SJCRH30 (cell line): ENCODE measurements at regions not wholly inside any gene's neighbourhood (a gene's known extent, or its start where the extent isn't known, plus 50 kb on each side); places are given as distances from the start of the nearest gene placed in this dataset.
"Not testable (repeated sequence)": the region's sequence is repeated elsewhere in the genome, so short reads cannot be mapped to it uniquely, and the experiment has no call there.

ENCODE experiments used
- DNase-seq, 2 experiments: peaks; one replicate each; pipeline ENCODE4 v3.0.0-alpha.2; 2015 to 2020
- H3K27ac ChIP-seq: fragments of 250-450 bp; sonication (Bioruptor Pico); 2 replicates; pipeline ENCODE4 v1.5.1; 2020; ENCODE audit warnings: mild to moderate bottlenecking, moderate library complexity
- H3K27me3 ChIP-seq: fragments of 250-450 bp; sonication (Bioruptor Pico); 2 replicates; pipeline ENCODE4 v1.5.1; 2020; ENCODE audit warnings: mild to moderate bottlenecking, moderate library complexity
- H3K36me3 ChIP-seq: fragments of 250-450 bp; sonication (Bioruptor Pico); 2 replicates; pipeline ENCODE4 v1.5.1; 2020; ENCODE audit warnings: mild to moderate bottlenecking, moderate library complexity
- H3K4me1 ChIP-seq: fragments of 250-450 bp; sonication (Bioruptor Pico); 2 replicates; pipeline ENCODE4 v1.5.1; 2020; ENCODE audit warnings: mild to moderate bottlenecking, moderate library complexity
- H3K4me3 ChIP-seq: fragments of 250-450 bp; sonication (Bioruptor Pico); 2 replicates; pipeline ENCODE4 v1.5.1; 2020; ENCODE audit warnings: mild to moderate bottlenecking, moderate library complexity
- H3K9me3 ChIP-seq: fragments of 250-450 bp; sonication (Bioruptor Pico); replicated peaks from 2 replicates; pipeline ENCODE4 v1.5.1; 2020; ENCODE audit warnings: mild to moderate bottlenecking, moderate library complexity

GRCh38 chr3:146382386-146382785 lies 87.0 kb downstream of the PLSCR2 start:
- peak; percentile 5 to 6 for DNase-seq
- no peak overlapping the region for H3K4me3 ChIP-seq
- no peak overlapping the region for H3K27ac ChIP-seq
- no peaks in the 10 kb centered on the region for H3K36me3 ChIP-seq
- no peaks in the 10 kb centered on the region for H3K27me3 ChIP-seq
- H3K4me1 ChIP-seq, result no peaks in the 10 kb centered on the region
- H3K9me3 ChIP-seq, result no peaks in the 10 kb centered on the region

GRCh38 chr3:146380046-146380445 lies 89.3 kb downstream of the PLSCR2 start:
- H3K4me3 ChIP-seq, result no peak overlapping the region
- DNase-seq, result no peak
- H3K4me1 ChIP-seq, result no peaks in the 10 kb centered on the region
- H3K36me3 ChIP-seq, result no peaks in the 10 kb centered on the region
- H3K27me3 ChIP-seq, result no peaks in the 10 kb centered on the region
- no peak overlapping the region for H3K27ac ChIP-seq
- no peaks in the 10 kb centered on the region for H3K9me3 ChIP-seq

GRCh38 chr3:146375219-146375618 lies 94.1 kb downstream of the PLSCR2 start:
- H3K4me3 ChIP-seq, result no peak overlapping the region
- DNase-seq, result no peak
- no peaks in the 10 kb centered on the region for H3K27me3 ChIP-seq
- no peaks in the 10 kb centered on the region for H3K36me3 ChIP-seq
- no peak overlapping the region for H3K27ac ChIP-seq
- H3K4me1 ChIP-seq, result no peaks in the 10 kb centered on the region
- no peaks in the 10 kb centered on the region; the same call in 1 of the 2 replicates for H3K9me3 ChIP-seq

- H3K4me1 ChIP-seq, result no peaks in the 10 kb centered on the region
- no peaks in the 10 kb centered on the region; the same call in 1 of the 2 replicates for H3K9me3 ChIP-seq
- H3K27ac ChIP-seq, result no peak overlapping the region
- H3K27me3 ChIP-seq, result no peaks in the 10 kb centered on the region
- H3K4me3 ChIP-seq, result no peak overlapping the region
- H3K36me3 ChIP-seq, result no peaks in the 10 kb centered on the region
- DNase-seq, result no peak
Measured at GRCh38 chr3:146374146-146374545, 95.2 kb downstream of the PLSCR2 start.

- Histone ChIP-seq H3K27ac (no peak overlapping the region), H3K4me1 (no peaks in the 10 kb centered on the region), H3K9me3 (no peaks in the 10 kb centered on the region; the same call in 1 of the 2 replicates), H3K4me3 (no peak overlapping the region), H3K27me3 (no peaks in the 10 kb centered on the region), H3K36me3 (no peaks in the 10 kb centered on the region)
- no peak for DNase-seq
Measured at GRCh38 chr3:146371902-146372301, 97.5 kb downstream of the PLSCR2 start.

GRCh38 chr3:146368882-146369523 lies 100.4 kb downstream of the PLSCR2 start:
- Histone ChIP-seq H3K4me3 (no peak overlapping the region), H3K9me3 (no peaks in the 10 kb centered on the region; the same call in 1 of the 2 replicates), H3K36me3 (no peaks in the 10 kb centered on the region), H3K27ac (no peak overlapping the region), H3K4me1 (no peaks in the 10 kb centered on the region), H3K27me3 (no peaks in the 10 kb centered on the region)
- DNase-seq, result no peak

GRCh38 chr3:146359841-146360240 lies 108.9 kb upstream of the PLSCR4 start:
- H3K9me3 ChIP-seq, result no peaks in the 10 kb centered on the region
- H3K36me3 ChIP-seq, result no peaks in the 10 kb centered on the region
- H3K27ac ChIP-seq, result no peak overlapping the region
- no peak overlapping the region for H3K4me3 ChIP-seq
- DNase-seq, result no peak
- no peaks in the 10 kb centered on the region for H3K4me1 ChIP-seq
- no peaks in the 10 kb centered on the region for H3K27me3 ChIP-seq

- not testable (repeated sequence) for H3K4me3 ChIP-seq, H3K27me3 ChIP-seq, H3K36me3 ChIP-seq, DNase-seq, H3K9me3 ChIP-seq, H3K27ac ChIP-seq, H3K4me1 ChIP-seq
Measured at GRCh38 chr3:146354421-146354820, 103.5 kb upstream of the PLSCR4 start.

GRCh38 chr3:146350852-146351251 lies 99.9 kb upstream of the PLSCR4 start:
- Histone ChIP-seq H3K4me1 (no peaks in the 10 kb centered on the region; the same call in 1 of the 2 replicates), H3K9me3 (0 out of 2 replicates have a peak, but pooled peaks cover 4% of the 10 kb centered on the region), H3K4me3 (no peak overlapping the region), H3K27ac (no peak overlapping the region), H3K36me3 (no peaks in the 10 kb centered on the region), H3K27me3 (no peaks in the 10 kb centered on the region)
- DNase-seq, result no peak

- no peak overlapping the region for H3K27ac ChIP-seq
- H3K36me3 ChIP-seq, result no peaks in the 10 kb centered on the region
- H3K4me1 ChIP-seq, result peaks cover 9% of the 10 kb centered on the region; the same call in 1 of the 2 replicates
- H3K27me3 ChIP-seq, result no peaks in the 10 kb centered on the region
- no peak overlapping the region for H3K4me3 ChIP-seq
- no peak for DNase-seq
- H3K9me3 ChIP-seq, result no peaks in the 10 kb centered on the region
Measured at GRCh38 chr3:146345900-146346299, 95.0 kb upstream of the PLSCR4 start.

- Histone ChIP-seq H3K36me3 (no peaks in the 10 kb centered on the region), H3K4me1 (peaks cover 9% of the 10 kb centered on the region; the same call in 1 of the 2 replicates), H3K4me3 (no peak overlapping the region), H3K9me3 (no peaks in the 10 kb centered on the region), H3K27me3 (no peaks in the 10 kb centered on the region), H3K27ac (no peak overlapping the region)
- no peak for DNase-seq
Measured at GRCh38 chr3:146343551-146343950, 92.6 kb upstream of the PLSCR4 start.

- Histone ChIP-seq H3K4me1 (peaks cover 9% of the 10 kb centered on the region; the same call in 1 of the 2 replicates), H3K4me3 (no peak overlapping the region), H3K9me3 (no peaks in the 10 kb centered on the region), H3K27me3 (no peaks in the 10 kb centered on the region), H3K36me3 (no peaks in the 10 kb centered on the region), H3K27ac (no peak overlapping the region)
- DNase-seq, result no peak
Measured at GRCh38 chr3:146342989-146343388, 92.1 kb upstream of the PLSCR4 start.

- no peaks in the 10 kb centered on the region for H3K27me3 ChIP-seq
- H3K36me3 ChIP-seq, result no peaks in the 10 kb centered on the region
- H3K4me3 ChIP-seq, result no peak overlapping the region
- no peaks in the 10 kb centered on the region for H3K9me3 ChIP-seq
- H3K4me1 ChIP-seq, result no peaks in the 10 kb centered on the region
- no peak for DNase-seq
- no peak overlapping the region for H3K27ac ChIP-seq
Measured at GRCh38 chr3:146339349-146339748, 88.4 kb upstream of the PLSCR4 start.

GRCh38 chr3:146337991-146338390 lies 87.1 kb upstream of the PLSCR4 start:
- no peak for DNase-seq
- Histone ChIP-seq H3K27ac (no peak overlapping the region), H3K36me3 (no peaks in the 10 kb centered on the region), H3K27me3 (no peaks in the 10 kb centered on the region), H3K4me1 (no peaks in the 10 kb centered on the region), H3K9me3 (no peaks in the 10 kb centered on the region), H3K4me3 (no peak overlapping the region)

- no peaks in the 10 kb centered on the region for H3K36me3 ChIP-seq
- no peaks in the 10 kb centered on the region for H3K27me3 ChIP-seq
- DNase-seq, result peak in 1 of 2 experiments; percentile 14
- H3K27ac ChIP-seq, result no peak overlapping the region
- no peak overlapping the region for H3K4me3 ChIP-seq
- H3K9me3 ChIP-seq, result no peaks in the 10 kb centered on the region
- no peaks in the 10 kb centered on the region for H3K4me1 ChIP-seq
Measured at GRCh38 chr3:146335386-146335785, 84.5 kb upstream of the PLSCR4 start.

GRCh38 chr3:146334151-146334550 lies 83.2 kb upstream of the PLSCR4 start:
- H3K4me3 ChIP-seq, result no peak overlapping the region
- H3K36me3 ChIP-seq, result no peaks in the 10 kb centered on the region
- H3K9me3 ChIP-seq, result no peaks in the 10 kb centered on the region
- H3K27ac ChIP-seq, result no peak overlapping the region
- peak in 1 of 2 experiments; percentile 29 for DNase-seq
- no peaks in the 10 kb centered on the region for H3K4me1 ChIP-seq
- no peaks in the 10 kb centered on the region for H3K27me3 ChIP-seq
